GM13977 (cell line): ENCODE measurements at regions not wholly inside any gene's neighbourhood (a gene's known extent, or its start where the extent isn't known, plus 50 kb on each side); places are given as distances from the start of the nearest gene placed in this dataset.

ENCODE experiments used
- DNase-seq: peaks from one replicate; pipeline ENCODE4 v3.0.0; 2012; ENCODE audit warnings: low spot score
- in situ Hi-C: fragments of 300-500 bp; cut with MboI; formaldehyde crosslinking; loops from one replicate; pipeline ENCODE4 v1.12.0; 2022; ENCODE audit warnings: low sequenced_read_pairs, low pct_unique_long_range_greater_than_20kb, mixed read lengths, inconsistent platforms; ENCODE audit not compliant: unreplicated experiment
- TF ChIP-seq, protein P1 (sequence below): IDR thresholded peaks from 2 replicates; pipeline ENCODE4 v1.5.1; 2012; ENCODE audit warnings: mild to moderate bottlenecking, control low read depth; ENCODE audit not compliant: insufficient read depth; ENCODE audit errors: extremely low read depth, missing control alignments

DNA sequence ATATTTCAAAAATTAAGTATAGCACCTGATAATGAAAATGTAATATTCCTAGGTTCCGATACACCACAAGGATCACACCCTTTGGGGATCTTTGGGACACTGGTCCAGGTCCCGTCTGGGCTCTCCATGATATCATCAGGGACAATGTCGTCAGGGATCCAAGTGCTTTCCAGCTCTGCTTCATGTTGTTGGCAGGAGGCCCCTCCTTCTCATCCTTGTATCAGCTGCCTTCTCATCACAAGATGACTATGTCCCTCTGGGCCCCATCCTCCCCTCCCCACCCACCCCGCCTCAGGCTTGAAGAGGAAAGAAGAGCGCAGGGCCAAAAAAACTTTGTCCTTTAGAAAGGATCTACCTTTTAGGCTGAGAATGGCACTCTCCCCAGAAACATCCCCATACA is 128.3 kb upstream of the KLF3 start:
- in situ Hi-C loops: no loop called here
- DNase-seq: no peak
- TF ChIP-seq, protein P1, sequence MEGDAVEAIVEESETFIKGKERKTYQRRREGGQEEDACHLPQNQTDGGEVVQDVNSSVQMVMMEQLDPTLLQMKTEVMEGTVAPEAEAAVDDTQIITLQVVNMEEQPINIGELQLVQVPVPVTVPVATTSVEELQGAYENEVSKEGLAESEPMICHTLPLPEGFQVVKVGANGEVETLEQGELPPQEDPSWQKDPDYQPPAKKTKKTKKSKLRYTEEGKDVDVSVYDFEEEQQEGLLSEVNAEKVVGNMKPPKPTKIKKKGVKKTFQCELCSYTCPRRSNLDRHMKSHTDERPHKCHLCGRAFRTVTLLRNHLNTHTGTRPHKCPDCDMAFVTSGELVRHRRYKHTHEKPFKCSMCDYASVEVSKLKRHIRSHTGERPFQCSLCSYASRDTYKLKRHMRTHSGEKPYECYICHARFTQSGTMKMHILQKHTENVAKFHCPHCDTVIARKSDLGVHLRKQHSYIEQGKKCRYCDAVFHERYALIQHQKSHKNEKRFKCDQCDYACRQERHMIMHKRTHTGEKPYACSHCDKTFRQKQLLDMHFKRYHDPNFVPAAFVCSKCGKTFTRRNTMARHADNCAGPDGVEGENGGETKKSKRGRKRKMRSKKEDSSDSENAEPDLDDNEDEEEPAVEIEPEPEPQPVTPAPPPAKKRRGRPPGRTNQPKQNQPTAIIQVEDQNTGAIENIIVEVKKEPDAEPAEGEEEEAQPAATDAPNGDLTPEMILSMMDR: no peak

GRCh38 chr4:38536716-38537115 is 127.3 kb upstream of the KLF3 start:
- no peak for DNase-seq
- in situ Hi-C loops: no loop called here
- TF ChIP-seq, protein P1: no peak

DNA sequence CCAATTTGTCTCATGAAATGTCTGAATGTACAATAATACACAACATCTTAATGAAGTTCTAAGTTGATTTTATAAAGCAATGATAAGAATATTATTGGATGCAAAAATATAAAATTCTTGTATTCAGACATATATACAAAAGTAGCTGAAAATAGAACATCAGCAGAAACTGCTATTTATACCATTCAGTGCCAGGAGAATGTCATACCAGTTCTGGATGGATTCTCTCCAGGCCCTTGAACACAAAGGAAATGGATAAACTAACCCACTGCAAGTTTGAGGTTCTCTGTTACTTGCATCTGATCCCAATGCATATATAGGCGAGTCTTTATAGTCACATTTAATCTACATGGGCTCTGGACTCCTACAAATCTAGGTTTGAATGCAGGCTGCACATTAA is 126.3 kb upstream of the KLF3 start:
- DNase-seq: no peak
- TF ChIP-seq, protein P1: no peak
- in situ Hi-C loops: no loop called here

DNA sequence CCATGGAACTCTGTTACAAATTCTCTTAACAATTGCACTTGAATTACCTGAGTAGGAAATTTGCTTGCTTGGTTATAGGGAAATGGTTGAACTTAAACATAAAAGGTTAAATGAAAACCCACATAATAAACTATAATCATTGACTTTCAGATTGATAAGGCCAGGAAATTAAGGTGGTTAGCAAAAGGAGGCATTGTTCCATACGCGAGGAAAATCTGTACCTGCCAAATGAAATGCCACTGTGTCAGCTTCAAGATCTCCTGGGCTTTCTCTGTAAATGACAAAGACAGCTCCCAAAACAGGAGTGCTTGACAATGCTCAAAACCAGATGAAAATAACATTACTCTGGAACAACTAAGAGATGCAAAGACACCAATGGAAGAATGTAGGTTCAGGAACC is 125.5 kb upstream of the KLF3 start:
- in situ Hi-C loops: no loop called here
- DNase-seq: no peak
- TF ChIP-seq, protein P1: no peak

DNA sequence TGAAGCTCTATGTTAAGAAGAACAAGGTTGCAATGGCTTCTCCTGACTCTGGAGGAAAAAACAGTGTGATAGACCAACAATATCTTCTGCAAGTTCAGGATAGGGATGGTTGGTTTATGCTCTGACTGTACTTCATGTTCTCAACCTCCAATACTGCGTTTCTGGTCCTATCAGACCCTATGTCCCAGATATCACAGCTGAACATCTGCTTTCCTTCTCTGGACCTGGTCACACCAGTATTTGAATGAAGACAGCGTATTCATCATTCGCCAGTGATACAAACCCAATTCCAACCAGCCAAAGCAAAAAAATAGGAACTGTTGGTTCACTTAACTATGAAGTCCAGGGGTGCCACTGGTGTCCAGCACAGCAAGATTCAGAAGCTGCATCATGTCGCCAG is 124.5 kb upstream of the KLF3 start:
- DNase-seq: no peak
- TF ChIP-seq, protein P1: no peak
- in situ Hi-C loops: no loop called here

- TF ChIP-seq, protein P1: no peak
- DNase-seq: no peak
- in situ Hi-C loops: no loop called here
These were observed 116.9 kb upstream of the KLF3 start for GRCh38 chr4:38547052-38547451.

GRCh38 chr4:38548256-38548655 is 115.7 kb upstream of the KLF3 start:
- in situ Hi-C loops: no loop called here
- DNase-seq: no peak
- TF ChIP-seq, protein P1: no peak
